Spleen (tissue), 11 donors: ENCODE measurements at regions not wholly inside any gene's neighbourhood (a gene's known extent, or its start where the extent isn't known, plus 50 kb on each side); places are given as distances from the start of the nearest gene placed in this dataset.

Experiments used
- DNase-seq: peaks from one replicate; pipeline ENCODE4 v3.0.0-alpha.2; 2020
- H3K27ac ChIP-seq, 8 donors: fragments of 200-600 bp; sonication (generic) in 7 of 8; 1 replicate in 4 of 8; 2 replicates in 4 of 8; pipeline versions ENCODE4 v1.5.0 to v1.8.0; 2016 to 2021; ENCODE audit warnings: inconsistent platforms in 4 of 8, mild to moderate bottlenecking in 4 of 8, moderate library complexity in 1 of 8
- H3K27me3 ChIP-seq, 7 donors: fragments of 200-600 bp; sonication (generic) in 6 of 7; replicated peaks in 1 of 7; 1 replicate in 4 of 7; 2 replicates in 3 of 7; pipeline versions ENCODE4 v1.5.0 to v1.8.0; 2016 to 2021; ENCODE audit warnings: inconsistent platforms in 3 of 7, mild to moderate bottlenecking in 1 of 7
- H3K36me3 ChIP-seq, 6 donors: fragments of 200-600 bp; sonication (generic) in 5 of 6; 1 replicate in 4 of 6; 2 replicates in 2 of 6; pipeline versions ENCODE4 v1.5.0 to v1.8.0; 2016 to 2021; ENCODE audit warnings: inconsistent platforms in 2 of 6
- H3K4me1 ChIP-seq, 6 donors: fragments of 200-600 bp; sonication (generic) in 5 of 6; 1 replicate in 3 of 6; 2 replicates in 3 of 6; pipeline versions ENCODE4 v1.5.0 to v1.8.0; 2016 to 2021; ENCODE audit warnings: inconsistent platforms in 3 of 6
- H3K4me3 ChIP-seq, 8 donors: fragments of 200-600 bp; sonication (generic) in 7 of 8; 1 replicate in 4 of 8; 2 replicates in 4 of 8; pipeline versions ENCODE4 v1.5.0 to v1.8.0; 2016 to 2021; ENCODE audit warnings: inconsistent platforms in 4 of 8, mild to moderate bottlenecking in 4 of 8, moderate library complexity in 2 of 8
- H3K9me3 ChIP-seq, 8 donors: fragments of 200-600 bp; sonication (generic) in 7 of 8; 1 replicate in 4 of 8; 2 replicates in 4 of 8; pipeline versions ENCODE4 v1.5.0 to v1.8.0; 2016 to 2021; ENCODE audit warnings: inconsistent platforms in 4 of 8
- CTCF ChIP-seq, 11 experiments: fragments of 200-600 bp in 7 of 11; fragments of 450-650 bp in 4 of 11; sonication (generic) in 4 of 11; IDR thresholded peaks in 8 of 11; conservative IDR thresholded peaks in 3 of 11; 1 replicate in 7 of 11; 2 replicates in 4 of 11; pipeline versions ENCODE4 v1.4.0 to v1.8.0; 2016 to 2021; ENCODE audit warnings: antibody characterized with exemption in 11 of 11, inconsistent platforms in 4 of 11, mild to moderate bottlenecking in 1 of 11
- POLR2A ChIP-seq, 3 donors: fragments of 450-650 bp; IDR thresholded peaks; one replicate each; pipeline ENCODE4 v1.5.1; 2017; ENCODE audit warnings: antibody characterized with exemption in 3 of 3, mild to moderate bottlenecking in 1 of 3
- POLR2AphosphoS5 ChIP-seq, 3 donors: sonication (generic); formaldehyde crosslinking; IDR thresholded peaks; one replicate each; pipeline ENCODE4 v1.5.1; 2017; ENCODE audit warnings: antibody characterized with exemption in 3 of 3
- WGBS, 5 donors: extraction: QIAGEN DNeasy Blood & Tissue Kit in 3 of 5; methylation state at CpG; one replicate each; pipeline versions ENCODE4 v1.1.5 to v1.1.7; 2013 to 2018; 5-methylcytosine and 5-hydroxymethylcytosine counted together
- intact Hi-C: fragments of 100-400 bp; cut with DNase I; formaldehyde crosslinking; loops from one replicate; pipeline ENCODE4 v1.15.0; 2023; ENCODE audit warnings: low total_unique reads
- donor health status: healthy with polysubstance abuse.
- donor health status: DM: no; HTN: no; CAD: no; lungs with moderate emphysema.
- donor health status: DM: no; HTN: no; CAD: no.
- donor health status: Bipolar disorder and iron deficiency.
- donor health status: healthy.
- donor health status: DM: no; HTN: no; CAD: no.
- donor health status: DM: yes; HTN: yes; CAD: no.

- Histone ChIP-seq H3K27me3 (peaks cover 0 to 11% (median 0%) of the 10 kb centered on the region in 7 donors), H3K9me3 (no peaks in the 10 kb centered on the region), H3K27ac (no peak overlapping the region), H3K36me3 (no peaks in the 10 kb centered on the region), H3K4me3 (no peak overlapping the region), H3K4me1 (no peaks in the 10 kb centered on the region)
- intact Hi-C loops, result no loop called here
- no peak for TF ChIP-seq CTCF (IDR thresholded peaks at IDR 0.05 in 8 of 11, conservative IDR thresholded peaks at IDR 0.05 in 3 of 11)
- no peak for DNase-seq
- 28 to 45% (median 37%) methylated on average over 6 of the region's 6 CpGs for WGBS, 5 donors
These were observed 150.4 kb downstream of the JCAD start for GRCh38 chr10:29908962-29909361.

GRCh38 chr10:29900865-29901264 lies 158.5 kb downstream of the JCAD start:
- intact Hi-C loops, result no loop called here
- no peak for DNase-seq
- Histone ChIP-seq H3K4me3 (no peak overlapping the region), H3K36me3 (no peaks in the 10 kb centered on the region), H3K27ac (no peak overlapping the region), H3K27me3 (no peaks in the 10 kb centered on the region), H3K9me3 (no peaks in the 10 kb centered on the region), H3K4me1 (no peaks in the 10 kb centered on the region)
- WGBS, 5 donors, result 56 to 69% (median 66%) methylated on average over 2 of the region's 2 CpGs
- no peak for TF ChIP-seq POLR2A (IDR thresholded peaks at IDR 0.05)
- no peak for TF ChIP-seq CTCF (IDR thresholded peaks at IDR 0.05 in 8 of 11, conservative IDR thresholded peaks at IDR 0.05 in 3 of 11)
- no peak for TF ChIP-seq POLR2AphosphoS5 (IDR thresholded peaks at IDR 0.05)

- Histone ChIP-seq H3K4me1 (no peaks in the 10 kb centered on the region), H3K36me3 (no peaks in the 10 kb centered on the region), H3K4me3 (no peak overlapping the region), H3K27ac (no peak overlapping the region), H3K9me3 (peaks cover 0 to 6% (median 0%) of the 10 kb centered on the region in 8 donors), H3K27me3 (no peaks in the 10 kb centered on the region)
- intact Hi-C loops, result no loop called here
- DNase-seq, result no peak
- TF ChIP-seq POLR2A (IDR thresholded peaks at IDR 0.05) (no peak), POLR2AphosphoS5 (IDR thresholded peaks at IDR 0.05) (no peak), CTCF (IDR thresholded peaks at IDR 0.05 in 8 of 11, conservative IDR thresholded peaks at IDR 0.05 in 3 of 11) (no peak)
- 80 to 92% (median 85%) methylated on average over 6 of the region's 6 CpGs for WGBS, 5 donors
These were observed 161.2 kb downstream of the JCAD start for GRCh38 chr10:29897999-29898716.

- no peaks in the 10 kb centered on the region for H3K27me3 ChIP-seq
- H3K4me3 ChIP-seq, result no peak overlapping the region
- peaks cover 0 to 6% (median 0%) of the 10 kb centered on the region in 8 donors for H3K9me3 ChIP-seq
- no peak overlapping the region for H3K27ac ChIP-seq
- H3K4me1 ChIP-seq, result no peaks in the 10 kb centered on the region
- intact Hi-C loops, result no loop called here
- H3K36me3 ChIP-seq, result no peaks in the 10 kb centered on the region
- no peak for DNase-seq
- no peak for TF ChIP-seq POLR2AphosphoS5 (IDR thresholded peaks at IDR 0.05)
- WGBS, 5 donors, result 80 to 94% (median 85%) methylated on average over 3 of the region's 3 CpGs
These were observed 162.0 kb downstream of the JCAD start for GRCh38 chr10:29897430-29897829.
